GM19468 (cell line): ENCODE measurements at regions not wholly inside any gene's neighbourhood (a gene's known extent, or its start where the extent isn't known, plus 50 kb on each side); places are given as distances from the start of the nearest gene placed in this dataset.
"Not testable (repeated sequence)": the region's sequence is repeated elsewhere in the genome, so short reads cannot be mapped to it uniquely, and the experiment has no call there.

Experiments used
- ATAC-seq: cut with Tn5 transposase; IDR thresholded peaks from one replicate; pipeline ENCODE4 v1.9.1; 2021; ENCODE audit warnings: mild to moderate bottlenecking, moderate library complexity, moderate number of reproducible peaks; ENCODE audit not compliant: unreplicated experiment; ENCODE audit errors: extremely low read depth

DNA sequence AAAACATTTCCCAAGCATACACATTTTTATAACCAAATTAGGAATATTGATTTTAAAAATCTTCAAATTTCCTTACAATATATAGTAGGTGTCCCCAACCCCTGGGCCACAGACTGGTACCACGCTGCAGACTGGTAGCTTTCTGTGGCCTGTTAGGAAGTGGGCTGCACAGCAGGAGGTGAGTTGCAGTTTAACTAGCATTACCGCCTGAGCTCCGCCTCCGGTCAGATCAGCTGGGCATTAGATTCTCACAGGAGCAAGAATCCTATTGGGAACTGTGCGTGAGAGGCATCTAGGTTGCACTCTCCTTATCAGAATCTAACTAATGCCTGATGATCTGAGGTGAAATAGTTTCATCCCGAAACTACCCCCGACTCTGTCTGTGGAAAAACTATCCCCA is 62.1 kb downstream of the ZWINT start:
- no peak for ATAC-seq

- ATAC-seq = no peak
These were observed 64.4 kb downstream of the ZWINT start for GRCh38 chr10:56296618-56297017.

GRCh38 chr10:56288403-56288802 is 72.7 kb downstream of the ZWINT start:
- no peak for ATAC-seq

DNA sequence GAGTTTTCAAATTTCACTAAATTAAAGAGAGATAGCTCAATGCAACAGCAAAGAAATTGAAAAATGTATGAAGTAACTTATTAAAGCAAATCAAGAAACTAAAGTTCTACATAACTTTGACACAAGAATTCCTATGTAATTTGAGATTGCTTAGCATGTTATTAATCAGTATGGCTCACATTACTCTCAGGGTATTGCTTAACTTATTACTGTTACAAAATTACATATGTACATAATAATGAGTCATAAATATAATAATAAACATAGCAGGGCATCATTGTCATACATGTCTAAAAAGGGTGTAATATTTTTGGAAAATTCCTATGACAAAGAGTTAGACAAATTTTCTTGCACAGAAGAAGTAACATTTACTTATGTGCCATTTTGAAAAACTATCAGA is 75.0 kb downstream of the ZWINT start:
- ATAC-seq = no peak

DNA sequence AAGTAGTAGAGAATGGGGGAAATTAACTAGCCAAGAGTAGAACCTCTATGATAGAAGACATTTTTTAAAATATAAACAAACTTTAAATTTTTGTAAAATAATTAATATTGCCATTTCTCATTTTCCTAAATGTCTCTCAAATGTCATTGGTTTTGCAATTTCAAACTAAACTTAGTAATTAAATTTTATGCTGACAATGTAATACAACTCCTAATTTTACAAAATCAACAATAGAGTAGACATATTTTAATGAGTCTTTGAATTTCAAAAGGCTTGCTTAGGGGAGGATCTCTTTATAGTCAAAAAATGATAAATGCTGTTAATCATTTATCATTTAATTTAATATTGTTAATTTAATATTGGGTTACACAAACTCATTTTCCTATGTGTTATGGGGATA is 81.8 kb downstream of the ZWINT start:
- no peak for ATAC-seq

DNA sequence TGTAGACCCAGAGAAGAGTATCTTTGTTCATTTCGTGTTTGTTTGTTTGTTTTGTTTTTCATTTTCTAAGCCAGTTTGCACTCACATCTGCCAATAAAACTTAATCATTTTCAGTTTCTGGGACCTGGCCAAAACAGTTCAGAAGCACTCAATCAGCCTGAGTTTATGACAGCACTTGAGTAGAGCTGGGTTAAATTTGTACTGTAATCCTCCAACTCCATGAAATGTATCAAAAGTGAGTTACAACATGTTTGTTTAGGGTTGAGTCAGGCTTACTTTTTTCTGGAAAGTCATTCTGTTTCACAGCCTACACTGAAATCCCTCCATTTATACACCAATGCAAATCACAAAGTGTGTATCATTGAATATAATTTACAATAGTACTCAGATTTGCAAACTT is 91.9 kb downstream of the ZWINT start:
- no peak for ATAC-seq

GRCh38 chr10:56266120-56266519 is 94.9 kb downstream of the ZWINT start:
- no peak for ATAC-seq

DNA sequence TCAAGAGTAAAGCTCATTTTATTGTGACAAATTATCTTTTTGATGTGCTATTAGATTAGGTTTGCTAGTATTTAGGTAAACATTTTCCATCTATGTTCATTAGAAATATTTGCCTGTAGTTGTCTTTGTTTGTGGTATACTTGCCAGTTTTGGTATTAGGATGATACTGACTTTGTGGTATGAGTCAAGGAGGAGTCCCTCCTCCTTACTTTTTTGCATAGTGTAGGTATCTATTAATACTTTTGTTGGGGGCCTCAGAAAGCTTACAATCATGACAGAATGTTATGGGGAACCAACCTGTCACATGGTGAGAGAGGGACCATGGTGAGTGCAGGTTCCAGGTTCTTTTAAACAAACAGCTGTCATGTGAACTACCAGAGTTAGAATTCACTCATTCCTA is 102.1 kb downstream of the ZWINT start:
- no peak for ATAC-seq

GRCh38 chr10:56258378-56258777 is 102.7 kb downstream of the ZWINT start:
- no peak for ATAC-seq

- no peak for ATAC-seq
These were observed 105.8 kb downstream of the ZWINT start for GRCh38 chr10:56255298-56255697.

DNA sequence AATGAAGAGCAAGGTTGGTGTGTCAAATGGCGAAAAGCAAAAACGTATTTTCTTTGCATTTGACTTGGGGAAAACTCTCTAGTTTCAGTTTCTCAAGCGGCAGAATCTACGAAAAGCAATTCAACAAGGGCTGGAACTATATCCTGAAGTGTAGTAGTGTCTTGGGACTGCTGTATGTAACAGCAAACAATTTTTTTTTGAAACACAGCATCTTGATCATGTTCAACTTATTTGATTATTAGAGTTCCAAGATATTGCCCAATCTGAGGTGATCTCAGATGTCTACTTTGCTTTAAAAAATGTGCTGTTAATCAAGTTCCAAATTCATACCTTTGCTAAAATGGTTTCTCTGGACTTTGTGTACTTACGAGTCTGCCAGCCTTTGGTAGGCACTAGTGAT is 120.6 kb downstream of the ZWINT start:
- no peak for ATAC-seq

DNA sequence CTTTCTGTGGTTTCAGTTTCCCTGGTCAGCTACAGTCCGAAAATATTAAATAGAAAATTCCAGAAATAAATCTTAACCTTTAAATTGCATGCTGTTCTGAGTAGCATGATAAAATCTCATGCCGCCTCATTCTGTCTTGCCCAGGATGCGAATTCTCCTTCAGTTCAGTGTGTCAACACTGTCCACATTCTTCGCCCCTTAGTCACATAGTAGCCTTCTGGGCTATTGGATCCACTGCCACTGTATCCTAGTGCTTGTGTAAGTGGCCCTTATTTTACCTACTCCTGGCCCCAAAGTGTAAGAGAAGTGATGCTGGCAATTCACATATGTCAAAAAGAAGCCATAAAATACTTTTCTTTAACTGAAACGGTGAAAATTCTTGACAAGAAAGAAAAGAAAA is 129.6 kb downstream of the ZWINT start:
- no peak for ATAC-seq

- ATAC-seq = no peak
These were observed 138.8 kb downstream of the ZWINT start for GRCh38 chr10:56222237-56222636.

GRCh38 chr10:56212951-56213350 is 148.1 kb downstream of the ZWINT start:
- ATAC-seq = no peak

DNA sequence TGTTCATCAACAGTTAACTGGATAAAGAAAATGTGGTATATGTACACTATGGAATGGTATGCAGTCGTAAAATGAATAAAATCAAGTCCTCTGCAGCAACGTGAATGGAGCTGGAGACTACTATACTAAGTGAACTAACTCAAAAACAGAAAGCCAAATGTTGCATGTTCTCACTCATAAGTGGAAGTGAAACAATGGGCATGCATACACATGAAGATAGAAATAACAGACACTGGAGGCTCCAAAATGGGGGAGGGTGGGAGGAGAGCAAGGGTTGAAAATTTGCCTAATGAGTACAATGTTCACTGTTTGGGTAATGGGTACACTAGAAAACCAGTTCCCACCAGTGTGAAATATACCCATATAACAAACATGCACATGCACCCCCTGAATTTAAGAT is 179.5 kb downstream of the ZWINT start:
- no peak for ATAC-seq

DNA sequence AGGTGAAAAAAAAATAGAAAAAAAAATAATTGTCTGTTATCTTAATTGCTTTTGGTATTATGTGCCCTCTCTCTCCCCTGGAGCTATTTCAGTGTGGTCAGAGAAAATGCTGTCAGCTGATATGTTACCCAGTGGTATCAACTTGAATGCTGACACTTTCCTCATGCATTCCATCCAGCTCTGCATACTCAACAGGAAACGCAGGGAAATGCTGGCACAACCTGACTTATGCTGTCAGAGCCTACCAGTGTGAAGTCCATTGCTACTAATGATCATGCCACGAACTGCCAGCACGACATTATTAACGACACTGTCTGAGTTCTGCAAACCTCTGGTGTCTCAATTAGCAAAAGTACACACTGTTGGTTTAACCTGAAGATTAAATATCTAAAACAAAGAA is 182.8 kb downstream of the ZWINT start:
- ATAC-seq = no peak

GRCh38 chr10:56155091-56155513 is 206.0 kb downstream of the ZWINT start:
- not testable (repeated sequence) for ATAC-seq

- ATAC-seq = no peak
These were observed 214.3 kb downstream of the ZWINT start for GRCh38 chr10:56146806-56147205.

DNA sequence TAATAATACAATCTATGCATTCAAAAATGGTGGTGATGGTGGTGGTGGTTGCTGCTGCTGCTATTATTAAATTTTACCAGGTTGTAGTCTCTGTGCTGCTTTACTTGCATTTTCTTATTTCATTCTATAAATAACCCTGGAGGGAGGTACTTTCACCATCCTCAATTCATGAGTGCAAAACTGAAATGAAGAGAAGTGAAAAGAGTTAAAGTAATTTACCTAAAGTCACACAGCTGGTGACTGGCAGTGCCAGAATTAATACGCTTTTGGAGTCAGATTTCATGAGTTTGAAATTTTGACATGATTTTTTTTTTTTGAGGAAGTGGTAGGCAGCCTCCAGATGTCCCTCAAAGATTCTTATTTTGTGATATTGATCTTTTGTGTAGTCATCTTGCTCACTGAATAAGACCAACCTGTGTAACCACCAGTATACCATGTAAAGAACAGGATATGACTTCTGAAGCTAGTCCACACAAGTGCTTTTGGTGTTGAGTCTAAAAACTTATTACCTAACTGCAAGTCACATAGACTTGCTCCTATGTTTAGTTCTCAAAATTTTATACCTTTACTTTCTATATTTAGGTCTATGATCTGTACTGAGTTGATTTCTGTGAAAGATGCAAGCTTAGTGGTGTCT is 218.8 kb downstream of the ZWINT start:
- ATAC-seq = peak; percentile 81

DNA sequence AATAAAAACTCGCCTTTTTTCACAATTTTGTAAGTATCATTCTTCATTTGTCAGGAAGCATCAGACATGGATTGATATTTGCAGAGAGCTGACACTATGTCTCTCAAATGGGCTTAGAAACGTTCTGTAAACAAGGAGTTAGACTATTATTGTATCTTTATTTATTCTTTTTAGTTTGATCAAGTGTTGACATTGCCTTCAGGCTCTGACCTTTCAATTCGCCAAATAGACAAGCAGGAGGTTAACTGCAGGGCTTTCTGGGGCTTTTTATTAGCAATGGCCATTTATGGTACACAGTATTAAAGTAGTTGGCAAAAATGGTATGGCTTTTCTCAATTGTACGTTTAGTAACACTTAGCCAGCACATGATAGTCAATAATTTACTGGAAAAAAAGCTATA is 221.7 kb downstream of the ZWINT start:
- ATAC-seq = no peak

- ATAC-seq = no peak
These were observed 225.2 kb downstream of the ZWINT start for GRCh38 chr10:56135828-56136227.

DNA sequence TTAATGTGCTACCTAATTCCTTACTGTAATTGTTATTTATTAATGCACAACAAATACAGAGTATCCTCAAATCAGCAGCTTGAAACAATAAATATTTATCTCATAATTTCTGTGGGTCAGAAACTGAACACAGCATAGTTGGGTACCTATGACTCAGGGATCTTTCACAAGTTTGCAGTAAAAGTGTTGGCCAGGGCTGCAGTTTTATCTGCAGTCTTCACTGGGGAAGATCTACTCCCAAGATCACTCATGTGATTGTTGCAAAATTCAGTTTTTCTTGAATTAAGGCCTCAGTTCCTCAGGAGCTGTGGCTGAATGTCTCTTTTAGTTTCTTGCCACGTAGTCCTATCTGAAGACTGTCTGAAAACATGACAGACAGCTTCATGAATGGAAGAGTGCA is 237.8 kb downstream of the ZWINT start:
- no peak for ATAC-seq

DNA sequence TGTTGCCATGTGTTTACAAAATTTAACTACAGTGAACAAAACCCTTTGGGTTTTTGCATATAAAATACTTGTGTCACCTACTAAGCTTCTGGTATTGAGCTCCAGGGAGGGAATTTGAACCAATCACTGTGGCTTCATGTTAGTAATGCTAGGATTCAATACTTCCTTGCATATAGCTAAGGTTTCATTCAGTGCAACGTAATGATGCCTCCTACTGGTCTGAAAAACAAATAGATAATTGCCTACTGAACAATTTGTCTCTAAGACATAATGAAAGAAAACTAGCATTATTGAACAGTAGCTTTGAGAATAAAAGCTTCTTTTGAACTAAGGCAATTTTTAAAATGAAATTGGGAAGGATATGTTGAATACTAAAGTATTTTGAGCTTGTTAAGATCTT is 244.4 kb downstream of the ZWINT start:
- ATAC-seq = no peak
